Type B pancreatic cell (in vitro differentiated cells): ENCODE measurements at regions not wholly inside any gene's neighbourhood (a gene's known extent, or its start where the extent isn't known, plus 50 kb on each side); places are given as distances from the start of the nearest gene placed in this dataset.

Experiments used
- DNase-seq: peaks from one replicate; pipeline ENCODE4 v3.0.0; 2021; ENCODE audit warnings: mixed read lengths; ENCODE audit not compliant: unreplicated experiment; ENCODE audit errors: extremely low spot score
- H3K27ac Mint-ChIP-seq: 2 replicates; pipeline ENCODE4 v1.8.0; 2021; ENCODE audit warnings: mild to moderate bottlenecking, mixed read lengths
- H3K27me3 Mint-ChIP-seq: 2 replicates; pipeline ENCODE4 v1.8.0; 2021; ENCODE audit warnings: mixed read lengths
- H3K36me3 Mint-ChIP-seq: 2 replicates; pipeline ENCODE4 v1.8.0; 2021; ENCODE audit warnings: mixed read lengths
- H3K4me1 Mint-ChIP-seq: one replicate; pipeline ENCODE4 v1.8.0; 2021; ENCODE audit warnings: mixed read lengths; ENCODE audit not compliant: unreplicated experiment
- H3K4me3 Mint-ChIP-seq: 2 replicates; pipeline ENCODE4 v1.8.0; 2021; ENCODE audit warnings: mild to moderate bottlenecking, mixed read lengths
- H3K9me3 Mint-ChIP-seq: 2 replicates; pipeline ENCODE4 v1.8.0; 2021; ENCODE audit warnings: mixed read lengths
- TF ChIP-seq, protein P1 (sequence below): fragments of 200-600 bp; sonication (generic); conservative IDR thresholded peaks from 2 replicates; pipeline ENCODE4 v1.5.0; 2021; ENCODE audit warnings: antibody characterized with exemption, mild to moderate bottlenecking

DNA sequence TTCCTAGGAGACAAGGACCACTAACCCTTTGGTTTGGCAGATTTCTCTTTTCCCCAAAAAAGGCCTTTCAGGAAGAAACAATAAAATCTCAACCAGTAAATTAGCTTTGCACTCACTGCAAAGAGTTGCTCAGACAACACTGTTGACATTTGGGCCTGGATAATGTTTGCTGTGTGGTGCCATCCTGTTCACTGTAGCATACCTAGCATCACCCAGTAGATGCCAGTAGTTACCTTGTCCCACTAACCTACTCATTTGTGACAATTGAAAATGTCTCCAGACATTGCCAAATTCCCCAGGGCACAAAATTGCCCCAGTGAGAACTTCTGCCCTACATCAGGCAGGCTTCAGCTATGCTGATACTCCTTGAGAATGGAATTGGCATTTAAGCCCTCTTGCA, 177.0 kb upstream of the ERCC4 start:
- no peak for DNase-seq
- peaks cover 8% of the 10 kb centered on the region for H3K9me3 Mint-ChIP-seq
- no peaks in the 10 kb centered on the region for H3K36me3 Mint-ChIP-seq
- H3K4me3 Mint-ChIP-seq = no peak overlapping the region
- TF ChIP-seq, protein P1, sequence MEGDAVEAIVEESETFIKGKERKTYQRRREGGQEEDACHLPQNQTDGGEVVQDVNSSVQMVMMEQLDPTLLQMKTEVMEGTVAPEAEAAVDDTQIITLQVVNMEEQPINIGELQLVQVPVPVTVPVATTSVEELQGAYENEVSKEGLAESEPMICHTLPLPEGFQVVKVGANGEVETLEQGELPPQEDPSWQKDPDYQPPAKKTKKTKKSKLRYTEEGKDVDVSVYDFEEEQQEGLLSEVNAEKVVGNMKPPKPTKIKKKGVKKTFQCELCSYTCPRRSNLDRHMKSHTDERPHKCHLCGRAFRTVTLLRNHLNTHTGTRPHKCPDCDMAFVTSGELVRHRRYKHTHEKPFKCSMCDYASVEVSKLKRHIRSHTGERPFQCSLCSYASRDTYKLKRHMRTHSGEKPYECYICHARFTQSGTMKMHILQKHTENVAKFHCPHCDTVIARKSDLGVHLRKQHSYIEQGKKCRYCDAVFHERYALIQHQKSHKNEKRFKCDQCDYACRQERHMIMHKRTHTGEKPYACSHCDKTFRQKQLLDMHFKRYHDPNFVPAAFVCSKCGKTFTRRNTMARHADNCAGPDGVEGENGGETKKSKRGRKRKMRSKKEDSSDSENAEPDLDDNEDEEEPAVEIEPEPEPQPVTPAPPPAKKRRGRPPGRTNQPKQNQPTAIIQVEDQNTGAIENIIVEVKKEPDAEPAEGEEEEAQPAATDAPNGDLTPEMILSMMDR = no peak
- no peaks in the 10 kb centered on the region for H3K4me1 Mint-ChIP-seq
- H3K27ac Mint-ChIP-seq = no peak overlapping the region
- H3K27me3 Mint-ChIP-seq = peaks cover 3% of the 10 kb centered on the region

DNA sequence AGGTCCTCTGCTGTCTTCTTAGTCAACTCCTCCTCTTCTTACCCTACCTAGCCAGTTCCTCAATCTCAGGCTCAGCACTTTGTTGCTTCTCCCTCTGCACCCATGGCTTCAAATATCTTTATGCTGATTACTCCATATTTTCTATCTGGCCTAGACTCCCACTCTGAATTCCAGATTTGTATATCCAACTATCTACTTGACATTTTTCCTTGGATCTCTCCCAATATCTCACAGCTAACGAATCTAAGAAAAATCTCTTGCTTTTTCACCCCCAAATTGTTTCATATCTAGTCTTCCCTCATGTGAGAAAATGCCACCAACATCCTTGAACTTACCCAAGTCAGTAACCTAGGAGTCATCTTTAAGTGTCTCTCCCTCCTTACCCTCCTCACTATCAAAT, 176.4 kb upstream of the ERCC4 start:
- TF ChIP-seq, protein P1 = no peak
- Mint-ChIP-seq H3K27me3 (peaks cover 3% of the 10 kb centered on the region), H3K4me3 (no peak overlapping the region), H3K4me1 (no peaks in the 10 kb centered on the region), H3K9me3 (peaks cover 8% of the 10 kb centered on the region), H3K27ac (no peak overlapping the region), H3K36me3 (no peaks in the 10 kb centered on the region)
- no peak for DNase-seq

DNA sequence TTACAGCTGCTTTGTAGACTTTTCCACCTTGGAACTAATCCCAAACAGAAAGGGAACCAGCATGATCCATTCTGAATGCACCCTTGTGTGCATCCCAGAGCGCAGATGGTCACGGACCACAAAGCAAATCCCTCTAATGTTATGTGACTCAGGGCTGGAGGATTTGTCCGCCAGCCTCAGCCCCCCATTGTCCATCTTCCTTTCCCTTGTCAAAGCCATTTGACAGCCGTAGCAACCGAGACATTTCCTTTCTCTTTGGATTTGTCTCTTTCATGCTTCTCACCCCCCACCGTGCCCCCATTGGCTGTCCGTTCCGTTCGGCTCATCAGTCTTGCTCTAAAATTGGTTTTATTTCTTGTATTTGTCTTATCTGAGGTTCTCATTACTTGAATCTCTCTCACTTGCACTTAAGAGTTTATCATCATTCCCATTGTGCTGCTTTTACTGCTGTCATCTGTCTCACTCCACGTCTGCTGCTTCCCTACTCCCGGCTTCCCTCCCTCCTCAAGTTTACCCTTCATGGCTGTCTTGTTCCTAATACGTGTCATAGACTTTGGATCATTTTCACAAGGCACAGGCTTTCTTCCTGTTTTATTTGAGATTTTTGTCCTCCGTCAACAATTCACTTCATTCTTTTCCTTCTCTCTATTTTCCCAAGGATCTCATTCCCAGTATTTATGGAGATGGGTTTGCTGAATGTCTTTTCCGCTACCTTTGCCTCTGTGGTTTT, 163.4 kb upstream of the ERCC4 start:
- Mint-ChIP-seq H3K4me3 (no peak overlapping the region), H3K9me3 (peaks cover 5% of the 10 kb centered on the region), H3K27ac (no peak overlapping the region), H3K36me3 (no peaks in the 10 kb centered on the region), H3K4me1 (peaks cover 5% of the 10 kb centered on the region), H3K27me3 (peaks cover 39% of the 10 kb centered on the region)
- TF ChIP-seq, protein P1 = no peak
- DNase-seq = no peak

DNA sequence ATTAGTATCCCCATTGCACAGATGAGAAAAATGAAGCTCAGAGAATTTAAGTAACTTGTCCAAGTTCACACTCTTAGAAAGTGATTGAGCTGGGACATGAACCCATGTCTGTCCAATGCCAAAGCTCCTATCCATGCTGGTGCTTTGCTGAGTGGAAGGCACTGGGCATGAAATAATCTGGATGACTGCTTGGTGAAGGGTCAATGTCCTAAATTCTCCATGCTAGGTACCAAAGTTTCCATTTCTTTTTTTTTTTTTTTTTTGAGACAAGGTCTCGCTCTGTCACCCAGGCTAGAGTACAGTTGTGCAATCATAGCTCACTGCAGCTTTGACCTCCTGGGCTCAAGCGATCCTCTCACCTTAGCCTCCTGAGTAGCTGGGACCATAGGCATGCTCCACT, 153.6 kb upstream of the ERCC4 start:
- TF ChIP-seq, protein P1 = no peak
- H3K36me3 Mint-ChIP-seq = no peaks in the 10 kb centered on the region
- no peak overlapping the region for H3K4me3 Mint-ChIP-seq
- DNase-seq = no peak
- no peak overlapping the region for H3K27ac Mint-ChIP-seq
- no peaks in the 10 kb centered on the region for H3K4me1 Mint-ChIP-seq
- H3K9me3 Mint-ChIP-seq = no peaks in the 10 kb centered on the region
- H3K27me3 Mint-ChIP-seq = peaks cover 31% of the 10 kb centered on the region

DNA sequence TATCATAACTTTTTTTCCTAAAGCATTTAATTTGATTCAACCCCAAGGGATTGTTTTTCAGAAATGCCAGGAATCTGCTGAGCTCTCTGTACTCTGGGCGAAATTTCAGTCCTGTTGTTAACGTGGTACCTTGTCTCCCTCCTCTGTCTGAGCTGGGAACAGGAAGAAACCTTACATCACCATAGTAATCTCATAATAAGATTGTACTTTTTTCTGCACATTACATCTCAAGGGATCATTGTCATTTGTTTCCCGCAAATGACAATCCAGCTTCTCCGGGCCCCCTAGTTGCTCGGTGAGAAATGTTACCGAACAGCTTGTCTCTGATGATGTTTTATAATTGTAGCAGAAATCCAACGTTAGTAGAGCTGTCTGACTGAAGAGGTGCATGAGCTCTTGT, 152.7 kb upstream of the ERCC4 start:
- DNase-seq = no peak
- H3K27ac Mint-ChIP-seq = no peak overlapping the region
- no peaks in the 10 kb centered on the region for H3K9me3 Mint-ChIP-seq
- H3K4me1 Mint-ChIP-seq = no peaks in the 10 kb centered on the region
- H3K27me3 Mint-ChIP-seq = peaks cover 28% of the 10 kb centered on the region
- TF ChIP-seq, protein P1 = peak; percentile 71
- no peak overlapping the region for H3K4me3 Mint-ChIP-seq
- no peaks in the 10 kb centered on the region for H3K36me3 Mint-ChIP-seq
